K562 (cell line): ENCODE measurements at regions not wholly inside any gene's neighbourhood (a gene's known extent, or its start where the extent isn't known, plus 50 kb on each side); places are given as distances from the start of the nearest gene placed in this dataset.

ENCODE experiments used
- ATAC-seq: fragments of 200-7000 bp; cut with Tn5 transposase; 3 replicates; pipeline ENCODE4 v1.9.1; 2020; ENCODE audit warnings: moderate library complexity
- BruUV-seq: library from RNA; stranded (reverse); fragments of 400-500 nt; replicated peaks from 2 replicates; lab custom pipeline; 2021; lab: Mats Ljungman, UMichigan
- CTCF ChIA-PET: fragments of 300-600 bp; formaldehyde crosslinking; extraction: SDS; loops from one replicate; lab custom pipeline; 2021; ENCODE audit warnings: low intra/inter-chr PET ratio; lab: Yijun Ruan, JAX
- POLR2A ChIA-PET: fragments of 300-600, 350-650 bp; sonication (Branson Sonifier 250); formaldehyde crosslinking; extraction: SDS; loops from one replicate; lab custom pipeline; 2021; ENCODE audit warnings: antibody characterized with exemption, inconsistent platforms; lab: Yijun Ruan, JAX
- DNase-seq, 4 experiments: peaks; one replicate each; pipeline versions ENCODE4 v3.0.0 to v3.0.0-alpha.2; 2011 to 2018; ENCODE audit warnings: low spot score in 3 of 4, mixed read lengths in 3 of 4; ENCODE audit errors: extremely low read depth in 1 of 4
- FAIRE-seq: peaks from 2 replicates; lab custom pipeline; 2011; peaks lifted over from hg19 to GRCh38; lab: Jason Lieb, UNC
- H2AFZ ChIP-seq: 2 replicates; pipeline ENCODE4 v1.6.0; 2011; ENCODE audit warnings: low read depth, low read length, control low read depth, inconsistent platforms
- H3K27ac ChIP-seq: fragments of 200-600 bp; 3 replicates; pipeline ENCODE4 v1.8.0; 2011; ENCODE audit warnings: low read depth, mild to moderate bottlenecking, control low read depth, inconsistent platforms, low read length, moderate library complexity, mixed read lengths; ENCODE audit errors: extremely low read depth
- H3K27me3 ChIP-seq, 2 experiments: fragments of 300-600 bp in 1 of 2; 2 replicates in 1 of 2; 3 replicates in 1 of 2; pipeline versions ENCODE4 v1.6.0 to v1.8.0; 2011; ENCODE audit warnings: inconsistent platforms in 2 of 2, low read length in 2 of 2, mild to moderate bottlenecking in 1 of 2, mixed read lengths in 1 of 2, moderate library complexity in 1 of 2; ENCODE audit not compliant: control insufficient read depth in 2 of 2, insufficient read depth in 2 of 2
- H3K36me3 ChIP-seq: fragments of 300-600 bp; 3 replicates; pipeline ENCODE4 v1.8.0; 2011; ENCODE audit warnings: mild to moderate bottlenecking, low read length, inconsistent platforms; ENCODE audit not compliant: control insufficient read depth, insufficient read depth
- H3K4me1 ChIP-seq, 2 experiments: fragments of 200-600 bp in 1 of 2; replicated peaks in 1 of 2; 2 replicates in 1 of 2; 3 replicates in 1 of 2; pipeline versions ENCODE4 v1.5.1 to v1.8.0; 2011; ENCODE audit warnings: inconsistent platforms in 2 of 2, low read length in 2 of 2, mild to moderate bottlenecking in 1 of 2, mixed read lengths in 1 of 2, moderate library complexity in 1 of 2; ENCODE audit not compliant: control insufficient read depth in 2 of 2, insufficient read depth in 2 of 2
- H3K4me2 ChIP-seq: 2 replicates; pipeline ENCODE4 v1.6.1; 2011; ENCODE audit warnings: low read length, control low read depth, inconsistent platforms, mixed read lengths; ENCODE audit not compliant: insufficient read depth
- H3K4me3 ChIP-seq: fragments of 200-600 bp; sonication (generic), shearing (Covaris generic); 2 replicates; pipeline ENCODE4 v1.5.1; 2016; ENCODE audit warnings: control low read depth, inconsistent platforms
- H3K79me2 ChIP-seq: fragments of 200-600 bp; 3 replicates; pipeline ENCODE4 v1.8.0; 2011; ENCODE audit warnings: low read length, inconsistent platforms; ENCODE audit not compliant: control insufficient read depth, insufficient read depth
- H3K9ac ChIP-seq, 2 experiments: 2 replicates each; pipeline versions ENCODE4 v1.6.0 to v1.6.1; 2011; ENCODE audit warnings: low read depth in 2 of 2, low read length in 2 of 2, control low read depth in 1 of 2, inconsistent platforms in 1 of 2, mild to moderate bottlenecking in 1 of 2, mixed read lengths in 1 of 2; ENCODE audit not compliant: insufficient read depth in 1 of 2
- H3K9me1 ChIP-seq: one replicate; pipeline ENCODE4 v1.6.0; 2011; ENCODE audit warnings: inconsistent platforms, mild to moderate bottlenecking, low read length, moderate library complexity; ENCODE audit not compliant: control insufficient read depth, insufficient read depth
- H3K9me3 ChIP-seq: replicated peaks from 2 replicates; pipeline ENCODE4 v1.5.1; 2011; ENCODE audit warnings: low read depth, low read length, inconsistent platforms; ENCODE audit not compliant: control insufficient read depth, insufficient read depth
- H4K20me1 ChIP-seq: replicated peaks from 2 replicates; pipeline ENCODE4 v1.6.1; 2011; ENCODE audit warnings: low read length, inconsistent platforms, mixed read lengths; ENCODE audit not compliant: control insufficient read depth, insufficient read depth
- CBX5 ChIP-seq: IDR thresholded peaks from 2 replicates; pipeline ENCODE4 v1.6.1; 2014; ENCODE audit warnings: low read depth, borderline replicate concordance
- ESRRA ChIP-seq: fragments of 450-650 bp; IDR thresholded peaks from 2 replicates; pipeline ENCODE4 v1.6.1; 2014; ENCODE audit warnings: low read depth, mild to moderate bottlenecking, moderate library complexity, borderline replicate concordance
- GTF2E2 ChIP-seq: fragments of 200-800 bp; sonication (Bioruptor generic); IDR thresholded peaks from 2 replicates; pipeline ENCODE4 v1.6.1; 2016; ENCODE audit warnings: missing genetic modification characterization, missing compliant biosample characterization
- KAT7 ChIP-seq: sonication (generic); formaldehyde crosslinking; IDR thresholded peaks from 2 replicates; pipeline ENCODE4 v1.8.0; 2022; ENCODE audit warnings: missing genetic modification reagents, mild to moderate bottlenecking, borderline replicate concordance
- MCM3 ChIP-seq: fragments of 450-650 bp; IDR thresholded peaks from 2 replicates; pipeline ENCODE4 v1.6.1; 2016
- MCM5 ChIP-seq: fragments of 450-650 bp; IDR thresholded peaks from 2 replicates; pipeline ENCODE4 v1.6.1; 2016; ENCODE audit warnings: low read depth
- SIN3A ChIP-seq, 2 experiments: fragments of 150-350 bp in 1 of 2; IDR thresholded peaks; 2 replicates each; pipeline ENCODE4 v1.6.1; 2011 to 2016; ENCODE audit warnings: borderline replicate concordance in 2 of 2, low read depth in 2 of 2, low read length in 2 of 2, mild to moderate bottlenecking in 2 of 2, moderate library complexity in 2 of 2; ENCODE audit not compliant: control insufficient read depth in 1 of 2
- UBTF ChIP-seq, 2 experiments: IDR thresholded peaks; 2 replicates each; pipeline ENCODE4 v1.6.1; 2012; ENCODE audit warnings: improper control_type of control experiment in 2 of 2, low read depth in 2 of 2, low read length in 2 of 2, borderline replicate concordance in 1 of 2
- WGBS: fragments of 100-300 bp; shearing (Covaris generic); methylation state at CpG from one replicate; pipeline ENCODE4 v1.1.6; 2016; ENCODE audit warnings: low coverage, mixed read lengths; ENCODE audit not compliant: insufficient coverage; ENCODE audit errors: missing lambda C conversion rate; 5-methylcytosine and 5-hydroxymethylcytosine counted together
- in situ Hi-C: fragments of 300-500 bp; cut with MboI; formaldehyde crosslinking; loops from 4 replicates; pipeline ENCODE4 v1.15.0; 2018; ENCODE audit warnings: inconsistent platforms, mixed read lengths
- intact Hi-C: fragments of 100-400 bp; cut with micrococcal nuclease; formaldehyde crosslinking; loops from 2 replicates; pipeline ENCODE4 v1.14.2; 2022
- TF ChIP-seq, protein P1 (sequence below), 2 experiments: fragments of 450-650 bp; conservative IDR thresholded peaks; 2 replicates each; pipeline ENCODE4 v1.6.1; 2017; ENCODE audit warnings: mild to moderate bottlenecking in 2 of 2, moderate library complexity in 2 of 2
- TF ChIP-seq, protein P2 (sequence below): fragments of 250-450 bp; sonication (Bioruptor Pico); IDR thresholded peaks from 2 replicates; pipeline ENCODE4 v1.4.0; 2020

DNA sequence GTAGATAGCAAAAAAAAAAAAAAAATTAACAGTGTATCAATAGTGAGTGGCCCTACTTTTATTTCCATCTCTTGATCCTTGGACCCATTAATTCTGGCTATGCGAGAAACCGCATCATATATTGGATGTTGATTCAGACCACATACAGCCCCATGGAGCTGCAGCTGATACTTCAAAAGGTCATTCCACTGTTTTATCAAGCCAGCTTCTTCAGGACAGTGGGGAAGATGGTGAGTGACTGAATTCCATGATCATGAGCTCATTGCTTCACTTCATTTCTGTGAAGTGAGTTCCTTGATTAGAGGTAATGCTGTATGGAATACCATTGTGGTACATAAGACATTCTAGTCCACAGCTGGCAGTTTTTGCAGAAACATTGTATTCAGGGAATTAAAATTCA lies 222.9 kb upstream of the MEF2C start:
- Histone ChIP-seq H4K20me1 (no peaks in the 10 kb centered on the region), H3K9me1 (no peaks in the 10 kb centered on the region), H2AFZ (no peak overlapping the region), H3K4me2 (no peak overlapping the region), H3K79me2 (no peaks in the 10 kb centered on the region), H3K4me1 (no peaks in the 10 kb centered on the region), H3K9ac (no peak overlapping the region), H3K4me3 (no peak overlapping the region), H3K27ac (no peak overlapping the region), H3K9me3 (no peaks in the 10 kb centered on the region), H3K36me3 (no peaks in the 10 kb centered on the region), H3K27me3 (no peaks in the 10 kb centered on the region)
- no peak for FAIRE-seq
- ChIA-PET POLR2A (interaction anchor here (0.6 kb wide), 1 partner anchor 163 kb away, joined by 3 read pairs; no protein-coding TSS in a partner anchor), CTCF (no interaction called here)
- DNase-seq = no peak
- no TSS peak for BruUV-seq
- ATAC-seq = no peak
- TF ChIP-seq ESRRA = no peak
- intact Hi-C loops (no loop called here), in situ Hi-C loops (no loop called here)
- 79% methylated on average over 2 of the region's 2 CpGs for WGBS

DNA sequence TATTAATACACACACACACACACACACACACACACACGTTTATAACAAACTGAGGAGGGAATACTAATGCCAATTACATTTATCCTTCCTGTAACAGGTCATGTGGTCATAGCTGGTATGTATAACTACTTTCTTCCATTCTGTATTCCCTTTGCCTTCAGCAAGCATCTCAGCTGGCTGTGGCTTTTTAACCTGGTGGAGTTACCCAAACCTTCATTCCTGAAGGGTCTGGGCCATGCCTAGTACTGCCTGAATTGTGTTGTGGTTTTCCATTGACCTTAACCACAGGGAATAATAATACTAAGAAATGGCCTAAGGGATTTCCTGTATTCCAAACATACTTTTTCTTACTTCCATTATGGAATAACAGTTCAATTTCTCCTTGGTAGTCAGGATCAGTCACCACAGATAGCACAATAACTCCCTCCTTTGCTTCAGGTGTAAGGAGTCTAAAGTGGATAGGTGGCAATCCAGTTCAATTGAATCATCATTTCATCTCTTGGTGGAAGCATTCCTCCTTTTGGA lies 222.2 kb upstream of the MEF2C start:
- intact Hi-C loops = no loop called here
- ChIA-PET POLR2A (interaction anchor here (0.6 kb wide), 1 partner anchor 163 kb away, joined by 3 read pairs; no protein-coding TSS in a partner anchor), CTCF (no interaction called here)
- no peak for TF ChIP-seq KAT7 (CRISPR knock-in tag)
- TF ChIP-seq CBX5 = no peak
- no peak for TF ChIP-seq UBTF (IDR thresholded peaks at IDR 0.05; ENCODE audit: borderline replicate concordance in 1 of 2, low read depth in 2 of 2, low read length in 2 of 2)
- TF ChIP-seq, protein P1, sequence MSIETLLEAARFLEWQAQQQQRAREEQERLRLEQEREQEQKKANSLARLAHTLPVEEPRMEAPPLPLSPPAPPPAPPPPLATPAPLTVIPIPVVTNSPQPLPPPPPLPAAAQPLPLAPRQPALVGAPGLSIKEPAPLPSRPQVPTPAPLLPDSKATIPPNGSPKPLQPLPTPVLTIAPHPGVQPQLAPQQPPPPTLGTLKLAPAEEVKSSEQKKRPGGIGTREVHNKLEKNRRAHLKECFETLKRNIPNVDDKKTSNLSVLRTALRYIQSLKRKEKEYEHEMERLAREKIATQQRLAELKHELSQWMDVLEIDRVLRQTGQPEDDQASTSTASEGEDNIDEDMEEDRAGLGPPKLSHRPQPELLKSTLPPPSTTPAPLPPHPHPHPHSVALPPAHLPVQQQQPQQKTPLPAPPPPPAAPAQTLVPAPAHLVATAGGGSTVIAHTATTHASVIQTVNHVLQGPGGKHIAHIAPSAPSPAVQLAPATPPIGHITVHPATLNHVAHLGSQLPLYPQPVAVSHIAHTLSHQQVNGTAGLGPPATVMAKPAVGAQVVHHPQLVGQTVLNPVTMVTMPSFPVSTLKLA (conservative IDR thresholded peaks at IDR 0.05) = no peak
- TF ChIP-seq GTF2E2 (tag) = no peak
- no peak for TF ChIP-seq SIN3A (IDR thresholded peaks at IDR 0.05; ENCODE audit: borderline replicate concordance in 2 of 2, control insufficient read depth in 1 of 2, low read depth in 2 of 2, low read length in 2 of 2)
- TF ChIP-seq, protein P2, sequence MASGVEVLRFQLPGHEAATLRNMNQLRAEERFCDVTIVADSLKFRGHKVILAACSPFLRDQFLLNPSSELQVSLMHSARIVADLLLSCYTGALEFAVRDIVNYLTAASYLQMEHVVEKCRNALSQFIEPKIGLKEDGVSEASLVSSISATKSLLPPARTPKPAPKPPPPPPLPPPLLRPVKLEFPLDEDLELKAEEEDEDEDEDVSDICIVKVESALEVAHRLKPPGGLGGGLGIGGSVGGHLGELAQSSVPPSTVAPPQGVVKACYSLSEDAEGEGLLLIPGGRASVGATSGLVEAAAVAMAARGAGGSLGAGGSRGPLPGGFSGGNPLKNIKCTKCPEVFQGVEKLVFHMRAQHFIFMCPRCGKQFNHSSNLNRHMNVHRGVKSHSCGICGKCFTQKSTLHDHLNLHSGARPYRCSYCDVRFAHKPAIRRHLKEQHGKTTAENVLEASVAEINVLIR (CRISPR knock-in tag) = no peak
- no peak for TF ChIP-seq MCM5
- TF ChIP-seq MCM3 = no peak

More for the DNA sequence above, 222.2 kb upstream of the MEF2C start:
- no peak overlapping the region for H3K4me3 ChIP-seq
- no peaks in the 10 kb centered on the region for H4K20me1 ChIP-seq
- H3K27me3 ChIP-seq = no peaks in the 10 kb centered on the region
- H3K9me3 ChIP-seq = no peaks in the 10 kb centered on the region
- no peaks in the 10 kb centered on the region for H3K9me1 ChIP-seq
- 7% methylated on average over 1 of the region's 1 CpG for WGBS
- no peak overlapping the region for H3K27ac ChIP-seq
- no peaks in the 10 kb centered on the region for H3K79me2 ChIP-seq
- BruUV-seq = no TSS peak
- no peaks in the 10 kb centered on the region for H3K4me1 ChIP-seq
- no peak for ATAC-seq
- H3K4me2 ChIP-seq = no peak overlapping the region
- DNase-seq = no peak
- in situ Hi-C loops = no loop called here
- no peak overlapping the region for H2AFZ ChIP-seq
- FAIRE-seq = no peak
- no peaks in the 10 kb centered on the region for H3K36me3 ChIP-seq
- no peak overlapping the region for H3K9ac ChIP-seq
